DMS53 treated with DMSO at 0.1 percent for 48 hours (cell line): ENCODE measurements at regions not wholly inside any gene's neighbourhood (a gene's known extent, or its start where the extent isn't known, plus 50 kb on each side); places are given as distances from the start of the nearest gene placed in this dataset.

Source experiments
- DNase-seq: peaks from one replicate; lab custom pipeline; 2025; ENCODE audit not compliant: unreplicated experiment; lab: John Stamatoyannopoulos, UW

GRCh38 chr17:33751702-33752065, 458.6 kb upstream of the ASIC2 start:
- no peak for DNase-seq

GRCh38 chr17:33753452-33753851, 460.4 kb upstream of the ASIC2 start:
- no peak for DNase-seq

GRCh38 chr17:33756021-33756420, 462.9 kb upstream of the ASIC2 start:
- no peak for DNase-seq

GRCh38 chr17:33765871-33766270, 472.8 kb upstream of the ASIC2 start:
- no peak for DNase-seq

GRCh38 chr17:33766721-33767120, 473.6 kb upstream of the ASIC2 start:
- DNase-seq = no peak

- no peak for DNase-seq
Measured at GRCh38 chr17:33769066-33769465, 476.0 kb upstream of the ASIC2 start.

GRCh38 chr17:33776304-33776703, 478.8 kb upstream of the CCL2 start:
- no peak for DNase-seq

- no peak for DNase-seq
Measured at GRCh38 chr17:33776903-33777302, 478.2 kb upstream of the CCL2 start.

- no peak for DNase-seq
Measured at GRCh38 chr17:33777674-33778073, 477.4 kb upstream of the CCL2 start.

GRCh38 chr17:33778505-33779233, 476.4 kb upstream of the CCL2 start:
- no peak for DNase-seq

GRCh38 chr17:33779234-33779591, 475.9 kb upstream of the CCL2 start:
- peak; percentile 26 for DNase-seq

- DNase-seq = no peak
Measured at GRCh38 chr17:33785281-33785680, 469.8 kb upstream of the CCL2 start.

GRCh38 chr17:33786478-33786877, 468.6 kb upstream of the CCL2 start:
- DNase-seq = no peak

- DNase-seq = no peak
Measured at GRCh38 chr17:33789658-33790057, 465.4 kb upstream of the CCL2 start.

GRCh38 chr17:33797181-33797580, 457.9 kb upstream of the CCL2 start:
- no peak for DNase-seq

- no peak for DNase-seq
Measured at GRCh38 chr17:33798308-33798707, 456.8 kb upstream of the CCL2 start.

- no peak for DNase-seq
Measured at GRCh38 chr17:33802349-33803198, 452.5 kb upstream of the CCL2 start.

GRCh38 chr17:33803199-33803685, 451.8 kb upstream of the CCL2 start:
- DNase-seq = no peak

GRCh38 chr17:33803686-33804085, 451.4 kb upstream of the CCL2 start:
- no peak for DNase-seq

- no peak for DNase-seq
Measured at GRCh38 chr17:33804401-33804800, 450.7 kb upstream of the CCL2 start.

- no peak for DNase-seq
Measured at GRCh38 chr17:33806631-33807030, 448.5 kb upstream of the CCL2 start.

- DNase-seq = no peak
Measured at GRCh38 chr17:33809748-33810147, 445.3 kb upstream of the CCL2 start.
